H9 (cell line): ENCODE measurements at regions not wholly inside any gene's neighbourhood (a gene's known extent, or its start where the extent isn't known, plus 50 kb on each side); places are given as distances from the start of the nearest gene placed in this dataset.
"Not testable (repeated sequence)": the region's sequence is repeated elsewhere in the genome, so short reads cannot be mapped to it uniquely, and the experiment has no call there.

ENCODE experiments used
- DNase-seq: peaks from one replicate; pipeline ENCODE4 v3.0.0-alpha.2; 2017
- H2AFZ ChIP-seq: one replicate; pipeline ENCODE4 v1.6.1; 2013; ENCODE audit warnings: mild to moderate bottlenecking, low read length, control low read depth, moderate library complexity
- H2AK5ac ChIP-seq: 2 replicates; pipeline ENCODE4 v1.6.1; 2013; ENCODE audit warnings: low read length, control low read depth, mixed read lengths; ENCODE audit not compliant: insufficient read length
- H2BK120ac ChIP-seq: one replicate; pipeline ENCODE4 v1.6.1; 2013; ENCODE audit warnings: low read depth, mild to moderate bottlenecking, low read length, control low read depth, inconsistent platforms; ENCODE audit not compliant: poor library complexity, severe bottlenecking
- H2BK12ac ChIP-seq: 2 replicates; pipeline ENCODE4 v1.6.1; 2013; ENCODE audit warnings: low read length, control low read depth, mixed read lengths, low read depth; ENCODE audit not compliant: insufficient read length
- H2BK15ac ChIP-seq: 2 replicates; pipeline ENCODE4 v1.6.1; 2013; ENCODE audit warnings: low read depth, low read length, control low read depth
- H2BK20ac ChIP-seq: one replicate; pipeline ENCODE4 v1.6.1; 2013; ENCODE audit warnings: low read depth, mild to moderate bottlenecking, low read length, control low read depth, inconsistent platforms; ENCODE audit not compliant: poor library complexity, severe bottlenecking
- H2BK5ac ChIP-seq: 2 replicates; pipeline ENCODE4 v1.6.1; 2013; ENCODE audit warnings: low read length, control low read depth, mixed read lengths; ENCODE audit not compliant: insufficient read length
- H3K14ac ChIP-seq: 2 replicates; pipeline ENCODE4 v1.6.1; 2013; ENCODE audit warnings: low read length, control low read depth; ENCODE audit not compliant: insufficient read depth
- H3K18ac ChIP-seq: 2 replicates; pipeline ENCODE4 v1.6.1; 2013; ENCODE audit warnings: low read depth, mild to moderate bottlenecking, mixed read lengths, low read length, control low read depth; ENCODE audit not compliant: insufficient read length
- H3K23ac ChIP-seq: 2 replicates; pipeline ENCODE4 v1.6.1; 2013; ENCODE audit warnings: low read length, control low read depth, mixed read lengths, low read depth; ENCODE audit not compliant: insufficient read length
- H3K23me2 ChIP-seq: 2 replicates; pipeline ENCODE4 v1.6.1; 2013; ENCODE audit warnings: low read depth, mild to moderate bottlenecking, mixed read lengths, low read length, control low read depth; ENCODE audit not compliant: insufficient read length, poor library complexity, severe bottlenecking
- H3K27ac ChIP-seq: 2 replicates; pipeline ENCODE4 v1.5.1; 2013; ENCODE audit warnings: low read length, control low read depth, mixed read lengths, low read depth; ENCODE audit not compliant: insufficient read length
- H3K27me3 ChIP-seq: 2 replicates; pipeline ENCODE4 v1.6.1; 2013; ENCODE audit warnings: low read length, control low read depth, inconsistent platforms; ENCODE audit not compliant: insufficient read depth
- H3K4ac ChIP-seq: 2 replicates; pipeline ENCODE4 v1.6.1; 2013; ENCODE audit warnings: low read depth, mild to moderate bottlenecking, control low read depth, inconsistent platforms, low read length, moderate library complexity
- H3K4me1 ChIP-seq: 2 replicates; pipeline ENCODE4 v1.6.1; 2013; ENCODE audit warnings: low read length, control low read depth, inconsistent platforms; ENCODE audit not compliant: insufficient read depth
- H3K4me2 ChIP-seq: 2 replicates; pipeline ENCODE4 v1.6.1; 2013; ENCODE audit warnings: low read length, control low read depth, mixed read lengths; ENCODE audit not compliant: insufficient read length, insufficient read depth
- H3K56ac ChIP-seq: 2 replicates; pipeline ENCODE4 v1.6.1; 2013; ENCODE audit warnings: low read depth, mild to moderate bottlenecking, mixed read lengths, low read length, control low read depth; ENCODE audit not compliant: insufficient read length
- H3K79me1 ChIP-seq: 2 replicates; pipeline ENCODE4 v1.6.1; 2013; ENCODE audit warnings: low read depth, mild to moderate bottlenecking, moderate library complexity, low read length, control low read depth, inconsistent platforms; ENCODE audit not compliant: insufficient read depth, poor library complexity, severe bottlenecking
- H3K79me2 ChIP-seq: 2 replicates; pipeline ENCODE4 v1.6.1; 2013; ENCODE audit warnings: low read length, control low read depth, inconsistent platforms; ENCODE audit not compliant: insufficient read depth
- H3K9ac ChIP-seq: 2 replicates; pipeline ENCODE4 v1.6.1; 2013; ENCODE audit warnings: low read length, control low read depth, mixed read lengths; ENCODE audit not compliant: insufficient read length; ENCODE audit errors: extremely low read depth
- H3K9me3 ChIP-seq: one replicate; pipeline ENCODE4 v1.6.1; 2013; ENCODE audit warnings: low read depth, low read length, inconsistent platforms; ENCODE audit not compliant: control insufficient read depth
- H3T11ph ChIP-seq: one replicate; pipeline ENCODE4 v1.6.1; 2013; ENCODE audit warnings: mild to moderate bottlenecking, low read length, control low read depth, inconsistent platforms
- H4K20me1 ChIP-seq: one replicate; pipeline ENCODE4 v1.6.1; 2013; ENCODE audit not compliant: control insufficient read depth, insufficient read length, insufficient read depth
- H4K5ac ChIP-seq: 2 replicates; pipeline ENCODE4 v1.6.1; 2013; ENCODE audit warnings: low read depth, mild to moderate bottlenecking, mixed read lengths, low read length, control low read depth; ENCODE audit not compliant: insufficient read length
- H4K8ac ChIP-seq: replicated peaks from 2 replicates; pipeline ENCODE4 v1.6.1; 2013; ENCODE audit warnings: low read length, control low read depth, mixed read lengths, low read depth; ENCODE audit not compliant: insufficient read length
- H4K91ac ChIP-seq: 2 replicates; pipeline ENCODE4 v1.6.1; 2013; ENCODE audit warnings: low read depth, mild to moderate bottlenecking, moderate library complexity, mixed read lengths, low read length, control low read depth; ENCODE audit not compliant: insufficient read length
- H3K27ac Mint-ChIP-seq, 3 experiments: 2 replicates in 2 of 3; 3 replicates in 1 of 3; pipeline ENCODE4 v1.8.0; 2020 to 2021; ENCODE audit warnings: mixed read lengths in 3 of 3, mild to moderate bottlenecking in 1 of 3, moderate library complexity in 1 of 3
- H3K27me3 Mint-ChIP-seq: 2 replicates; pipeline ENCODE4 v1.8.0; 2021; ENCODE audit warnings: low read depth, mild to moderate bottlenecking, moderate library complexity, mixed read lengths
- H3K36me3 Mint-ChIP-seq, 3 experiments: 2 replicates in 2 of 3; 3 replicates in 1 of 3; pipeline ENCODE4 v1.8.0; 2020 to 2021; ENCODE audit warnings: low read depth in 3 of 3, mixed read lengths in 3 of 3; ENCODE audit not compliant: insufficient read depth in 1 of 3
- H3K4me1 Mint-ChIP-seq, 2 experiments: 2 replicates each; pipeline ENCODE4 v1.8.0; 2020; ENCODE audit warnings: mixed read lengths in 2 of 2
- H3K4me3 Mint-ChIP-seq, 2 experiments: 2 replicates in 1 of 2; 3 replicates in 1 of 2; pipeline ENCODE4 v1.8.0; 2020 to 2021; ENCODE audit warnings: mild to moderate bottlenecking in 2 of 2, mixed read lengths in 2 of 2, moderate library complexity in 1 of 2
- H3K9me3 Mint-ChIP-seq, 2 experiments: 2 replicates in 1 of 2; 3 replicates in 1 of 2; pipeline ENCODE4 v1.8.0; 2020; ENCODE audit warnings: mild to moderate bottlenecking in 2 of 2, mixed read lengths in 2 of 2, moderate library complexity in 1 of 2
- WGBS: extraction: QIAGEN DNeasy Blood & Tissue Kit; methylation state at CpG from one replicate; pipeline ENCODE4 v1.1.7; 2013; ENCODE audit warnings: missing lambda C conversion rate, low lambda C conversion rate, mixed read lengths; ENCODE audit not compliant: insufficient read length; ENCODE audit errors: extremely low coverage; 5-methylcytosine and 5-hydroxymethylcytosine counted together
- TF ChIP-seq, protein P1 (sequence below): fragments of 200-600 bp; sonication (generic); conservative IDR thresholded peaks from 3 replicates; pipeline ENCODE4 v1.8.0; 2021; ENCODE audit warnings: antibody characterized with exemption, mild to moderate bottlenecking

DNA sequence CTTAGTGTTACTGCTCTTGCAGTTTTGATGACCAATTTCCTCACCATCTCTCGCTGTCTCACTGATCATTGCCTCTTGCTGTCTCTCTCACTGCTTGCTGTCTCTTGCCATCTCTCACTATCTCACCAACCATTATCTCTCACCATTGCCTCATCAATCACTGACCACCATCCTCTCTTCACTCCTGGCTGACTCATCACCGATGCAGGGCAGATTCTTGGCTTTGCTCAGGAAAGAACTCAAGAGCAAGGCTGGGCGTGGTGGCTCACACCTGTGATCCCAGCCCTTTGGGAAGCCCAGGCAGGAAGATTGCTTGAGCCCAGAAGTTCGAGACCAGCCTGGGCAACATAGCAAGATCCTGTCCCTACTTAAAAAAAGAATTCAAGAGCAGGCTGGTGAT is 66.3 kb upstream of the SYN3 start:
- Mint-ChIP-seq H3K36me3 (no peaks in the 10 kb centered on the region), H3K4me1 (peaks cover 2 to 3% of the 10 kb centered on the region in 2 experiments; a peak in 1 of 4 replicates), H3K27ac (no peak overlapping the region), H3K4me3 (no peak overlapping the region), H3K27me3 (peaks cover 24% of the 10 kb centered on the region), H3K9me3 (no peaks in the 10 kb centered on the region; a peak in 1 of 5 replicates)
- H3K27ac ChIP-seq: no peak overlapping the region
- H3K18ac ChIP-seq: no peak overlapping the region
- no peak overlapping the region for H4K8ac ChIP-seq
- no peak overlapping the region for H2AFZ ChIP-seq
- TF ChIP-seq, protein P1, sequence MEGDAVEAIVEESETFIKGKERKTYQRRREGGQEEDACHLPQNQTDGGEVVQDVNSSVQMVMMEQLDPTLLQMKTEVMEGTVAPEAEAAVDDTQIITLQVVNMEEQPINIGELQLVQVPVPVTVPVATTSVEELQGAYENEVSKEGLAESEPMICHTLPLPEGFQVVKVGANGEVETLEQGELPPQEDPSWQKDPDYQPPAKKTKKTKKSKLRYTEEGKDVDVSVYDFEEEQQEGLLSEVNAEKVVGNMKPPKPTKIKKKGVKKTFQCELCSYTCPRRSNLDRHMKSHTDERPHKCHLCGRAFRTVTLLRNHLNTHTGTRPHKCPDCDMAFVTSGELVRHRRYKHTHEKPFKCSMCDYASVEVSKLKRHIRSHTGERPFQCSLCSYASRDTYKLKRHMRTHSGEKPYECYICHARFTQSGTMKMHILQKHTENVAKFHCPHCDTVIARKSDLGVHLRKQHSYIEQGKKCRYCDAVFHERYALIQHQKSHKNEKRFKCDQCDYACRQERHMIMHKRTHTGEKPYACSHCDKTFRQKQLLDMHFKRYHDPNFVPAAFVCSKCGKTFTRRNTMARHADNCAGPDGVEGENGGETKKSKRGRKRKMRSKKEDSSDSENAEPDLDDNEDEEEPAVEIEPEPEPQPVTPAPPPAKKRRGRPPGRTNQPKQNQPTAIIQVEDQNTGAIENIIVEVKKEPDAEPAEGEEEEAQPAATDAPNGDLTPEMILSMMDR: no peak
- H3K27me3 ChIP-seq: no peaks in the 10 kb centered on the region
- no peak overlapping the region for H3K9ac ChIP-seq
- H3K4ac ChIP-seq: no peak overlapping the region
- no peak overlapping the region for H3K23ac ChIP-seq
- no peak overlapping the region for H2BK120ac ChIP-seq
- no peak overlapping the region for H3K4me2 ChIP-seq
- H3T11ph ChIP-seq: no peak overlapping the region
- no peak overlapping the region for H2AK5ac ChIP-seq
- H4K91ac ChIP-seq: no peak overlapping the region
- H3K56ac ChIP-seq: no peak overlapping the region
- H2BK5ac ChIP-seq: no peak overlapping the region
- H3K79me2 ChIP-seq: no peaks in the 10 kb centered on the region
- WGBS: no CpG with 5 or more reads among the region's 4 CpGs
- H3K79me1 ChIP-seq: no peaks in the 10 kb centered on the region
- no peaks in the 10 kb centered on the region for H4K20me1 ChIP-seq
- no peak overlapping the region for H2BK12ac ChIP-seq
- H2BK15ac ChIP-seq: no peak overlapping the region
- no peaks in the 10 kb centered on the region for H3K9me3 ChIP-seq
- H4K5ac ChIP-seq: no peak overlapping the region
- H3K23me2 ChIP-seq: no peaks in the 10 kb centered on the region
- H3K14ac ChIP-seq: no peak overlapping the region
- no peak overlapping the region for H2BK20ac ChIP-seq
- DNase-seq: no peak
- H3K4me1 ChIP-seq: no peaks in the 10 kb centered on the region

GRCh38 chr22:33122439-33122838 is 64.3 kb upstream of the SYN3 start:
- H4K8ac ChIP-seq, H4K91ac ChIP-seq, H3K23ac ChIP-seq, H2AFZ ChIP-seq, H3K27me3 ChIP-seq, H2BK15ac ChIP-seq, H2BK12ac ChIP-seq, H4K5ac ChIP-seq, H3K9ac ChIP-seq, H3K36me3 Mint-ChIP-seq, H3K9me3 ChIP-seq, H2AK5ac ChIP-seq, H2BK5ac ChIP-seq, H3K4me3 Mint-ChIP-seq, H3K23me2 ChIP-seq, DNase-seq, H4K20me1 ChIP-seq, H3K79me2 ChIP-seq, H3K18ac ChIP-seq, H3K9me3 Mint-ChIP-seq, H2BK20ac ChIP-seq, H3K4me2 ChIP-seq, H3K14ac ChIP-seq, H3K27ac Mint-ChIP-seq, H3K56ac ChIP-seq, H3K4ac ChIP-seq, H3T11ph ChIP-seq, H3K4me1 Mint-ChIP-seq, H3K4me1 ChIP-seq, H2BK120ac ChIP-seq, H3K27ac ChIP-seq, H3K79me1 ChIP-seq: not testable (repeated sequence)
- H3K27me3 Mint-ChIP-seq: peaks cover 20% of the 10 kb centered on the region
- no CpG with 5 or more reads among the region's 5 CpGs for WGBS
